Kidney (tissue), 13 donors: ENCODE measurements at regions not wholly inside any gene's neighbourhood (a gene's known extent, or its start where the extent isn't known, plus 50 kb on each side); places are given as distances from the start of the nearest gene placed in this dataset.

ENCODE experiments used
- DNase-seq, 5 donors: peaks; one replicate each; pipeline ENCODE4 v3.0.0-alpha.2; 2013 to 2020
- FAIRE-seq: peaks from 2 replicates; lab custom pipeline; 2012; peaks lifted over from hg19 to GRCh38; lab: Jason Lieb, UNC
- H3K27ac ChIP-seq, 2 donors: one replicate each; pipeline ENCODE4 v1.7.0; 2013; ENCODE audit warnings: low read depth in 2 of 2, low read length in 2 of 2, inconsistent platforms in 1 of 2
- H3K27me3 ChIP-seq: one replicate; pipeline ENCODE4 v1.7.1; 2013; ENCODE audit warnings: low read length, inconsistent platforms; ENCODE audit not compliant: control insufficient read depth, insufficient read depth
- H3K36me3 ChIP-seq, 3 donors: one replicate each; pipeline versions ENCODE4 v1.7.0 to v1.7.1; 2013; ENCODE audit warnings: low read length in 3 of 3, control low read depth in 1 of 3, inconsistent platforms in 1 of 3; ENCODE audit not compliant: insufficient read depth in 3 of 3, control insufficient read depth in 2 of 3
- H3K4me1 ChIP-seq, 3 donors: one replicate each; pipeline versions ENCODE4 v1.7.0 to v1.7.1; 2013; ENCODE audit warnings: low read length in 3 of 3, inconsistent platforms in 1 of 3, low read depth in 1 of 3; ENCODE audit not compliant: control insufficient read depth in 2 of 3, insufficient read depth in 2 of 3
- H3K4me3 ChIP-seq, 3 donors: one replicate each; pipeline versions ENCODE4 v1.7.0 to v1.8.1; 2013; ENCODE audit warnings: low read length in 3 of 3, control low read depth in 1 of 3, inconsistent platforms in 1 of 3
- H3K9ac ChIP-seq, 3 donors: one replicate each; pipeline versions ENCODE4 v1.7.0 to v1.7.1; 2013; ENCODE audit warnings: low read length in 3 of 3, control low read depth in 1 of 3, inconsistent platforms in 1 of 3
- H3K9me3 ChIP-seq, 3 donors: one replicate each; pipeline versions ENCODE4 v1.7.0 to v1.7.1; 2013; ENCODE audit warnings: low read length in 3 of 3, control low read depth in 1 of 3, inconsistent platforms in 1 of 3; ENCODE audit not compliant: control insufficient read depth in 2 of 3, insufficient read depth in 1 of 3
- CTCF ChIP-seq: IDR thresholded peaks from 3 replicates; pipeline ENCODE4 v1.5.1; 2012; ENCODE audit warnings: mild to moderate bottlenecking, moderate library complexity, borderline replicate concordance; ENCODE audit not compliant: insufficient read depth; ENCODE audit errors: extremely low read depth
- intact Hi-C: fragments of 100-400 bp; cut with DNase I; formaldehyde crosslinking; loops from one replicate; pipeline ENCODE4 v1.11.1; 2022
- donor health status: control.
- donor health status: control.
- donor health status: control.
- donor health status: control.
- donor health status: control.
- donor health status: DM: yes; HTN: yes; CAD: no.
- donor health status: Normal renal cell carcinoma (clear cell type).

GRCh38 chr11:112615238-112615637 is 346.0 kb upstream of the NCAM1 start:
- Histone ChIP-seq H3K27ac (no peak overlapping the region), H3K36me3 (no peaks in the 10 kb centered on the region), H3K4me1 (no peaks in the 10 kb centered on the region), H3K4me3 (no peak overlapping the region), H3K27me3 (no peaks in the 10 kb centered on the region), H3K9ac (no peak overlapping the region), H3K9me3 (no peaks in the 10 kb centered on the region)
- intact Hi-C loops, result no loop called here
- DNase-seq (no peak), FAIRE-seq (no peak)
- no peak for TF ChIP-seq CTCF

- no peak for FAIRE-seq
- H3K27ac ChIP-seq, result no peak overlapping the region
- no peaks in the 10 kb centered on the region for H3K36me3 ChIP-seq
- H3K4me1 ChIP-seq, result no peaks in the 10 kb centered on the region
- no peaks in the 10 kb centered on the region for H3K9me3 ChIP-seq
- intact Hi-C loops, result no loop called here
- no peak overlapping the region for H3K9ac ChIP-seq
- no peak overlapping the region for H3K4me3 ChIP-seq
- TF ChIP-seq CTCF, result no peak
- DNase-seq, result no peak
- H3K27me3 ChIP-seq, result no peaks in the 10 kb centered on the region
Measured at GRCh38 chr11:112615891-112616290, 345.3 kb upstream of the NCAM1 start.

GRCh38 chr11:112616327-112617097 is 344.7 kb upstream of the NCAM1 start:
- H3K27ac ChIP-seq, result no peak overlapping the region
- DNase-seq (no peak), FAIRE-seq (no peak)
- TF ChIP-seq CTCF, result no peak
- H3K36me3 ChIP-seq, result no peaks in the 10 kb centered on the region
- H3K4me3 ChIP-seq, result no peak overlapping the region
- H3K9me3 ChIP-seq, result no peaks in the 10 kb centered on the region
- intact Hi-C loops, result no loop called here
- no peaks in the 10 kb centered on the region for H3K4me1 ChIP-seq
- no peaks in the 10 kb centered on the region for H3K27me3 ChIP-seq
- no peak overlapping the region for H3K9ac ChIP-seq

GRCh38 chr11:112617098-112617425 is 344.2 kb upstream of the NCAM1 start:
- FAIRE-seq, result no peak
- Histone ChIP-seq H3K36me3 (no peaks in the 10 kb centered on the region), H3K4me3 (no peak overlapping the region), H3K4me1 (no peaks in the 10 kb centered on the region), H3K9me3 (no peaks in the 10 kb centered on the region), H3K27ac (no peak overlapping the region), H3K27me3 (no peaks in the 10 kb centered on the region), H3K9ac (no peak overlapping the region)
- intact Hi-C loops, result no loop called here
- TF ChIP-seq CTCF, result no peak
- DNase-seq, result no peak
